T-helper 2 cell (primary cell): ENCODE measurements at regions not wholly inside any gene's neighbourhood (a gene's known extent, or its start where the extent isn't known, plus 50 kb on each side); places are given as distances from the start of the nearest gene placed in this dataset.

Experiments used
- DNase-seq, 5 experiments: peaks; one replicate each; pipeline versions ENCODE4 v3.0.0 to v3.0.0-alpha.2; 2012 to 2022

GRCh38 chr1:228899421-228899956 is 164.2 kb downstream of the RHOU start:
- no peak for DNase-seq

GRCh38 chr1:228900099-228900885 is 165.0 kb downstream of the RHOU start:
- no peak for DNase-seq

- no peak for DNase-seq
These were observed 165.7 kb downstream of the RHOU start for GRCh38 chr1:228900886-228901392.

- DNase-seq = no peak
These were observed 166.8 kb downstream of the RHOU start for GRCh38 chr1:228901936-228902681.

- no peak for DNase-seq
These were observed 167.6 kb downstream of the RHOU start for GRCh38 chr1:228902781-228903433.

GRCh38 chr1:228903434-228904071 is 168.3 kb downstream of the RHOU start:
- DNase-seq = no peak

- DNase-seq = no peak
These were observed 168.9 kb downstream of the RHOU start for GRCh38 chr1:228904222-228904621.

GRCh38 chr1:228905701-228906101 is 170.4 kb downstream of the RHOU start:
- no peak for DNase-seq

GRCh38 chr1:228906223-228906860 is 171.1 kb downstream of the RHOU start:
- DNase-seq = no peak

GRCh38 chr1:228911225-228912210 is 176.2 kb downstream of the RHOU start:
- no peak for DNase-seq

GRCh38 chr1:228913626-228914414 is 178.5 kb downstream of the RHOU start:
- no peak for DNase-seq

- DNase-seq = peak in 1 of 5 experiments; percentile 38
These were observed 179.4 kb downstream of the RHOU start for GRCh38 chr1:228914700-228915099.

- DNase-seq = no peak
These were observed 182.1 kb downstream of the RHOU start for GRCh38 chr1:228917342-228917741.

GRCh38 chr1:228917755-228918154 is 182.5 kb downstream of the RHOU start:
- no peak for DNase-seq

GRCh38 chr1:228918335-228918734 is 183.1 kb downstream of the RHOU start:
- DNase-seq = no peak

GRCh38 chr1:228919914-228920313 is 184.6 kb downstream of the RHOU start:
- DNase-seq = no peak

GRCh38 chr1:228920831-228921230 is 185.6 kb downstream of the RHOU start:
- DNase-seq = no peak

- DNase-seq = peak in 1 of 5 experiments; percentile 19
These were observed 186.2 kb downstream of the RHOU start for GRCh38 chr1:228921481-228921880.

GRCh38 chr1:228922722-228923376 is 187.6 kb downstream of the RHOU start:
- DNase-seq = no peak
